ENCODE measurements at regions not wholly inside any gene's neighbourhood (a gene's known extent, or its start where the extent isn't known, plus 50 kb on each side); places are given as distances from the start of the nearest gene placed in this dataset.

DNA sequence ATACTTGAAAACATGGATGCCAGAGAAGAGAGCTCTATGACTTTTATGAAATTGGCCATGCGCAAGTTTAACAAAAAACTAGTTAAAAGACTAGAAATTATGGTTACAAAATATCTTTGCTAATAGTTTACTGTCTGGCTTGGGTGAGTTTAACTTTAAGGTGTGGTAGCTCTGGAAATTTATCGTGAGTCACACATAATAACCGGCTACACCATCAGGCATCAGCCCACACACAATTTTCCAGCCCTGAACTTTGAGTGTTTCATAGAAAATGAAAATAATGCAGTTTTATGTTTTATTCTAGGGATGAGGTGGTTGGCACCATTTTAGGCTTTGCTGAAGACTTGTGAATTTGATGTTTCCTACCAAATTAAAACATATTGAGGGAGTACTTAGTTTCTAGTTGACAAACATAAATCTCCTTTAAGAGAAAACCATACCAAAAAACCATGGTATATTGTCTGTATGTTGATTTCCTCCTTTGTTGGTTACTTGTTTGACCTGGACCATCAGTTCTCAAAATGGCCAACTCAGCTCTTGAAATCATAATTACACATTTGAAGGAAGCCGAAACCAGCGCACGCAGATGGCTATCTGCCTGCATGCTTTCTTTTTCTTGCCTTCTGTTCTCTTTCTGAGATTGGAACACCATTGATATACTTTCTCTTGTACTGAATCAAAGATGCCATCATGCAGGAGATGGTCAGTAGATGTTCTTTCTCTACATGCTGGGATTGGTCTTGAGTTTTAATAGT is 125.1 kb downstream of the AKAP11 start:
- H2AFZ ChIP-seq (ENCODE audit: control insufficient read depth, low read length): no peak overlapping the region
- FAIRE-seq (no peak), DNase-seq (ENCODE audit: low read depth, low spot score) (no peak)
- no peaks in the 10 kb centered on the region for H4K20me1 ChIP-seq (ENCODE audit: control insufficient read depth, extremely low read depth, insufficient read depth, low read length)
- no peaks in the 10 kb centered on the region for H3K9me3 ChIP-seq (ENCODE audit: control insufficient read depth, low read depth, low read length)
- H3K27me3 ChIP-seq (ENCODE audit: control insufficient read depth, extremely low read depth, insufficient read depth, low read length): peaks cover 6% of the 10 kb centered on the region
- H3K4me1 ChIP-seq (ENCODE audit: control insufficient read depth, extremely low read depth, insufficient read depth, low read length): no peaks in the 10 kb centered on the region
- H3K4me3 ChIP-seq (ENCODE audit: control insufficient read depth in 2 of 3, extremely low read depth in 1 of 3, insufficient read depth in 2 of 3, low read depth in 1 of 3, low read length in 3 of 3): no peak overlapping the region
- no peak overlapping the region for H3K27ac ChIP-seq (ENCODE audit: control insufficient read depth, insufficient read depth, low read length)
- dilution Hi-C loops (cut with MboI; ENCODE audit: extremely low pct_ligation_motif_present, low sequenced_read_pairs): no loop called here
- no peaks in the 10 kb centered on the region for H3K79me2 ChIP-seq (ENCODE audit: control insufficient read depth, insufficient read depth, low read length)
- no peak overlapping the region for H3K4me2 ChIP-seq (ENCODE audit: control insufficient read depth, extremely low read depth, insufficient read depth, low read depth, low read length)
- no peaks in the 10 kb centered on the region for H3K36me3 ChIP-seq (ENCODE audit: control insufficient read depth in 2 of 2, extremely low read depth in 1 of 2, insufficient read depth in 2 of 2, low read length in 2 of 2)
- H3K9me1 ChIP-seq (ENCODE audit: control insufficient read depth, extremely low read depth, insufficient read depth, low read length): no peaks in the 10 kb centered on the region
- no peak overlapping the region for H3K9ac ChIP-seq (ENCODE audit: control insufficient read depth, extremely low read depth, insufficient read depth, low read length)
- TF ChIP-seq, protein P1, sequence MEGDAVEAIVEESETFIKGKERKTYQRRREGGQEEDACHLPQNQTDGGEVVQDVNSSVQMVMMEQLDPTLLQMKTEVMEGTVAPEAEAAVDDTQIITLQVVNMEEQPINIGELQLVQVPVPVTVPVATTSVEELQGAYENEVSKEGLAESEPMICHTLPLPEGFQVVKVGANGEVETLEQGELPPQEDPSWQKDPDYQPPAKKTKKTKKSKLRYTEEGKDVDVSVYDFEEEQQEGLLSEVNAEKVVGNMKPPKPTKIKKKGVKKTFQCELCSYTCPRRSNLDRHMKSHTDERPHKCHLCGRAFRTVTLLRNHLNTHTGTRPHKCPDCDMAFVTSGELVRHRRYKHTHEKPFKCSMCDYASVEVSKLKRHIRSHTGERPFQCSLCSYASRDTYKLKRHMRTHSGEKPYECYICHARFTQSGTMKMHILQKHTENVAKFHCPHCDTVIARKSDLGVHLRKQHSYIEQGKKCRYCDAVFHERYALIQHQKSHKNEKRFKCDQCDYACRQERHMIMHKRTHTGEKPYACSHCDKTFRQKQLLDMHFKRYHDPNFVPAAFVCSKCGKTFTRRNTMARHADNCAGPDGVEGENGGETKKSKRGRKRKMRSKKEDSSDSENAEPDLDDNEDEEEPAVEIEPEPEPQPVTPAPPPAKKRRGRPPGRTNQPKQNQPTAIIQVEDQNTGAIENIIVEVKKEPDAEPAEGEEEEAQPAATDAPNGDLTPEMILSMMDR (optimal IDR thresholded peaks at IDR 0.05 in 1 of 3, IDR thresholded peaks at IDR 0.05 in 1 of 3, conservative IDR thresholded peaks at IDR 0.05 in 1 of 3; ENCODE audit: extremely low read depth in 1 of 3, insufficient read depth in 2 of 3, low read length in 3 of 3): no peak
- no peak for TF ChIP-seq EZH2 (IDR thresholded peaks at IDR 0.05; ENCODE audit: low read length)

DNA sequence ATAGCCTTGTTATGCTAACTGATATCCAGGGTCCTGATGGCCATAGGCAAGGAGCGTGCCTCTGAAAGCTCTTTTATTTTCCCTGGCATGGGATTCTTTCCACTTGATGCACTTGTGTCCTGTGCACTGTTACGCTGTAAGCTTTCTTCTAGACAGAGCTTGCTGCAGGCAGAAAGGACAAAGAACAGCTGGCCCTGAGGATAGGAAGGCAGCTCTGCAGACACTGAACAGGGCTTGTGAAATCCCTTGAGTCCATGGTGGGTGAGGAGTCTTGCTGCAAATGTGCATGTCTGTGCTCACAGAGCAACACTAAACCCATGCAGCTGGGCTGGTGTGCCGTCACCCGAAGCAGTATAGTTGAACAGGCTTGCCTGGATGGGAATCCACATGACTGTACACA is 126.6 kb downstream of the AKAP11 start:
- Histone ChIP-seq H3K36me3 (ENCODE audit: control insufficient read depth in 2 of 2, extremely low read depth in 1 of 2, insufficient read depth in 2 of 2, low read length in 2 of 2) (no peaks in the 10 kb centered on the region), H3K27ac (ENCODE audit: control insufficient read depth, insufficient read depth, low read length) (no peak overlapping the region), H3K79me2 (ENCODE audit: control insufficient read depth, insufficient read depth, low read length) (no peaks in the 10 kb centered on the region), H3K9ac (ENCODE audit: control insufficient read depth, extremely low read depth, insufficient read depth, low read length) (no peak overlapping the region), H3K9me1 (ENCODE audit: control insufficient read depth, extremely low read depth, insufficient read depth, low read length) (no peaks in the 10 kb centered on the region), H3K4me3 (ENCODE audit: control insufficient read depth in 2 of 3, extremely low read depth in 1 of 3, insufficient read depth in 2 of 3, low read depth in 1 of 3, low read length in 3 of 3) (no peak overlapping the region), H3K9me3 (ENCODE audit: control insufficient read depth, low read depth, low read length) (no peaks in the 10 kb centered on the region), H3K4me1 (ENCODE audit: control insufficient read depth, extremely low read depth, insufficient read depth, low read length) (no peaks in the 10 kb centered on the region), H3K4me2 (ENCODE audit: control insufficient read depth, extremely low read depth, insufficient read depth, low read depth, low read length) (no peak overlapping the region), H2AFZ (ENCODE audit: control insufficient read depth, low read length) (no peak overlapping the region), H4K20me1 (ENCODE audit: control insufficient read depth, extremely low read depth, insufficient read depth, low read length) (no peaks in the 10 kb centered on the region), H3K27me3 (ENCODE audit: control insufficient read depth, extremely low read depth, insufficient read depth, low read length) (peaks cover 4% of the 10 kb centered on the region)
- TF ChIP-seq EZH2 (IDR thresholded peaks at IDR 0.05; ENCODE audit: low read length): no peak
- TF ChIP-seq, protein P1 (optimal IDR thresholded peaks at IDR 0.05 in 1 of 3, IDR thresholded peaks at IDR 0.05 in 1 of 3, conservative IDR thresholded peaks at IDR 0.05 in 1 of 3; ENCODE audit: extremely low read depth in 1 of 3, insufficient read depth in 2 of 3, low read length in 3 of 3): no peak
- FAIRE-seq (no peak), DNase-seq (ENCODE audit: low read depth, low spot score) (no peak)
- dilution Hi-C loops (cut with MboI; ENCODE audit: extremely low pct_ligation_motif_present, low sequenced_read_pairs): no loop called here

Data from keratinocyte (primary cell).